CD4-positive, alpha-beta T cell treated with Interleukin-2 at 100 ng/mL for 4 hours (primary cell): ENCODE measurements at regions not wholly inside any gene's neighbourhood (a gene's known extent, or its start where the extent isn't known, plus 50 kb on each side); places are given as distances from the start of the nearest gene placed in this dataset.

Experiments
- DNase-seq: peaks from one replicate; pipeline ENCODE4 v3.0.0-alpha.2; 2020; ENCODE audit warnings: low spot score

GRCh38 chr13:90405301-90405700 lies 942.2 kb upstream of the MIR17HG start:
- no peak for DNase-seq

- DNase-seq = no peak
These were observed 934.5 kb upstream of the MIR17HG start for GRCh38 chr13:90412980-90413379.

- DNase-seq = no peak
These were observed 933.9 kb upstream of the MIR17HG start for GRCh38 chr13:90413548-90413947.

DNA sequence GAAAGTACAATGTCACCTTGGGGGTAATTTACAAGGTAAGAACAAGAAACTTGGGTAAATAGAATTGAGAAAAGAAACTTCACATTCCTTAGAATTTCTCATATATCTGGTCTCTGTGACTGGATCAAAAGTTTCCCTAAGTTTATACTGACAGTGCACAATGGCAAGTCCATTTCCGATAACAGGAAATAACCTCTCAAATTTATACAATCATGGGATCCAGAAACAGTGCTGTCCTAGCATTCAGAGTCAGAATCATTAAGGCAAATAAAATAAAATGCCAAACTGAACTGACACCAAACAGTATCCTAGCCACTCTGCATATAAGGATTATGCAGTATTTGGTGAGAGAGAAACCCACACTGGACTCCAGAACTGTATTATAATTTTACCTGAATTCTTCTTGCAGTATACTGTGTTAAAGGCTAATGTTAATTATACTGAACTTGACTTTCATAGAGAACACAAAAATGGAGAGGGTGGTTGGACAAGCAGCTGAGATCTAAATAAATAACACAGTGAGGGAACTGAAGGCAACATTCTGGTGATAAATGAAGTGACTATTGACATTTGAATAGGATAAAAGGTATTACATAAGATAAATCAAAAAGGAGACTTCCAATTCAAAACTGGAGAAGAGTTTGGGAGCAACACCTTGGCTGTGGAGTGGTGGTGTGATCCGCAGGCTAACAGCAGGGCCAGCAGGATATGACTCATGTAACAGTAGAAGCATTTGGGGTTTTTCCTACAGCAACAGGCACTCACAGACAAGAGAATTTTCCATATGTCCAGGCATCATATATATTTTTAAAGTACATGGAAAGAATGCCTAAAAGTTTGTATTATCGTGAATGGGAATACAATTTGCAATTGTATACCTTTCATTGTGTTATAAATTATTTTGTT lies 932.5 kb upstream of the MIR17HG start:
- DNase-seq = no peak

DNA sequence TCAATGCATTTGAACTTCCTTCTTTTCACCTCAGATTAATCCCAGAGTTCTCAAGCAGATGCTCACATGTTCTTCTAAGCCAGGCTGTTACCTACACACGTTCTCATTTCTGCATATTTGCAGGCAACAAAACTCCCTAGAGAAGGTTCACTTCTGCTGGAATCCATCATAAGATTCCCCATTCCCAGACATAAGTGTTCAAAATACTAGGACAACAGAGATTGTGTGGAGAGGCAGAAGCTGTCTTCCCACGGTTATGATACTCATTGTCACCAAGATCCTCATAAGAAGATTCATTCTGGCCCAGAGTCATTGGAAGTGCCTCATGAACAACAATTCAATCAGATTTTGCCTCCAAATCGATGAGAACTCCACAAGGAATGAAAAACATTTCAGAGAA lies 931.6 kb upstream of the MIR17HG start:
- DNase-seq = no peak

DNA sequence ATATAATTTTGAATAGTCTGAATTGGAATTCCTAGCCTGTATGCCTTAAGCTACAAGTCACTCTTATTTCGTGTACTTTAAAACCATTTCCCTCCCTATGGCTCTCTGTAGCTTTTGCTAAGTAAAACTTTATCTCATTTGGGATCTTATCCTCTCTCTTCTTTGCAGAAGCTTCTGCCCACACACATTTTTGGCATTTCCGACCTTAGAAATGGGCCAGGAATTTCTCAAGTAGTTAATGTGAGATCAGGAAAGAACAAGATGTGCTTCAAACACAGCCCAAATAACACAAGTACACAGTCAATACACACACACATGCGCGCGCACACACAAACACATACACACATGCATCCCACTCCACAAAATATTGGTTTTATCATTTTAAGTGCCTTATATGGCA lies 931.0 kb upstream of the MIR17HG start:
- DNase-seq = no peak

DNA sequence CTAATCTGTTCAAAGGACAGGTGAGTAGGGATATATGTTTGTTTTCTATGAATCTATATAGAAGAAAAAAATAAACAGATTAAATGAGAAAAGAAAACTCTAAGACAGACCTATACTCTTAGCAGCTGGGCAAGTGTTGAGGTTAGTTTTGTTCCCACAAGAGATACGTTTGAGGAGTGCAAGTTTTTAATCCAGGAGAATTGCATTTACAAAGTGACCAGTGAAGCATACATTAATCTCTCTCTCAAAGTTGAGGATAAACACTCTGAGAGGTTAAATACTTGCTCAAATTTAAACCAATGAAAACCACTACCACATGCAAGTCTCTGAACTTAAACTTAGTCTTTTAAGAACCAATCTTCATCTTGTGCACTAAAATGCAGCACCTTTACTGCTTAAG lies 930.5 kb upstream of the MIR17HG start:
- no peak for DNase-seq

DNA sequence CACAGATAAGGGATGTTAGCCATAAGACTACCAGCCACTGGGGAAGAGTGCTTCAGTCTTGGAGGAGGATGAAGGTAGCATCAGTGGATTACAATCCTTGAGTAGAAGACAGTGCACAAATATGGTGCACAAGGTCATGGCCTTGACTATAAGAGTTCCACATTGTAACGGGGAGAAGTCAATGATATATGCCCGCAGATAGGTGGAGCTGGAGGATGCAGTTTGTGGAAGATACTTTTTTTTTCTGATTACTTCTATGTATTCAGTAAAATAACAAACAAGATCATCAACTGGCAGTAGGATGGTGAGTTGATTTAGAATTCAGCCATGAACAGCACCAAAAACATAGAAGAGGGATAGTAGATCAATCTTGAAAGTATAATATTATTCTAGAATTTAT lies 926.8 kb upstream of the MIR17HG start:
- DNase-seq = no peak

DNA sequence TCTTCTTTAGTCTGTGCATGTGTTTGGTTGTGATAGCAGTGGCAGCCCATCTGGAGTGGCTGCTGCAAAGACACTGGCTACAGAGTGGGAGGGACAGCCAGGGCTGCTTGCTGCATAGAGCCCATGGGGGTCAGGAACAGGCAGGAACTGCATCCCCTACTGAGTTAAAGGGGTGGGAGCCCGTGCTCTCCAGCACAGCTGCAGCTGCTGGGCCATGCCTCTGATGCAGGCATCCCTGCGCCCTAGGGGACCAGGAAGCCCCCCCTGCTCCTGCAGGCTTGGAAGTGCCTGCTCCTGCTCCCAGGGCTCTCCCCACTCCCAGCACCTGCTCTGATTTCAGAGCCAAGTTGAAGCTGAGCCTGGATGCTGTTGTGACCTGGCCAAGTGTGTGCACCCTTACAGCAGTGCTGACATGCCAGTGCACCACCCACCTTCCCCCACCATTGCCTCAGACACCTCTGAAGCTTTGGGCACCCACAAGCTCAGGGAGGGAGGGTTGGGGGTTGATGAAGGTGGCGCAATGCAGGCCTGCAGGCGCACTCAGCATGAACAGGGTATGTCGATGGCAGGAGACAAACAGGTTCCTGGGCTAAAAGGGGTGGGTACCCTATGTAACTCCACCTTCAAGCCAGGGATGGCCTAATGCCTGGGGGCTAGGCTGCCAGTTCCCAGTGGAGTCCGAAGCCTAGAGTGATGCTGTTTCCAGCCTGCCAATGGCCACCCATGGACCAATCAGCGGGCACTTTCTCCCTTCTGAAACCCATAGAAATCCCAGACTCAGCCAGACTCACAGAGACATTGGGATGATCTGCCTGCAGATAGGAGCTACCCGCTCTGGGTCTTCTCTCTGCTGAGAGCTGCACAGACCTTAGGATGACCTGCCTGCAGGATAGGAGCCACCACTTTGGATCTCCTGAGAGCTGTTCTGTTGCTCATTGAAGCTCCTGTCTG lies 919.9 kb upstream of the MIR17HG start:
- DNase-seq = no peak

DNA sequence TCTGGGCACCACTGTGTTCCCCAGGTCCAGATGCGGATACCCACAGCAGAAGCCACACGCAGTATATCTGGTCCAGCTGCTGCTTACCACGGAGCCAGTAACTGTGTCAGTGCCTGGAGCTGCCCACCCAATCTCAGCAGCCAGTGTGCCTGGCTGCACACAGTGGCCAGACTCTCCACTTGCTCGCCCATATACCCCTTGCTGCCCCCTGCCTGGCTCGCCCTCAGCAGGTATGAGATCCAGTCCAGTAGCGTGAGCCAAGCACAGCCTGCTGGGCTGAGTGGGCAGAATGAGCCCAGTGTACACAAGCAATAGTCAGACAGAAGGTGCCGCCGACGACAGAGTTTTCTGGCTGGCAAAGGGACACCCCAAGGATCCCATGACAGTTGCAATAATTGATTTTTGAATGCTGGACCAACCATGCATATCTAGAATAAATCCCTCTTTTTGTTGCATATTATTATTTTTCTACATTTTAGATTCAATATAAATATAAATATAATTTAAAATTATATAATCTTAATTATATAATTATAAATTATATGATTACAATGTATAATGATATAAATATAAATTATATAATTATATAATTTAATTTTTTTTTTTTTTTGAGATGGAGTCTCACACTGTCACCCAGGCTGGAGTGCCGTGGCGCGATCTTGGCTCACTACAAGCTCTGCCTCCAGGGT lies 918.8 kb upstream of the MIR17HG start:
- no peak for DNase-seq

DNA sequence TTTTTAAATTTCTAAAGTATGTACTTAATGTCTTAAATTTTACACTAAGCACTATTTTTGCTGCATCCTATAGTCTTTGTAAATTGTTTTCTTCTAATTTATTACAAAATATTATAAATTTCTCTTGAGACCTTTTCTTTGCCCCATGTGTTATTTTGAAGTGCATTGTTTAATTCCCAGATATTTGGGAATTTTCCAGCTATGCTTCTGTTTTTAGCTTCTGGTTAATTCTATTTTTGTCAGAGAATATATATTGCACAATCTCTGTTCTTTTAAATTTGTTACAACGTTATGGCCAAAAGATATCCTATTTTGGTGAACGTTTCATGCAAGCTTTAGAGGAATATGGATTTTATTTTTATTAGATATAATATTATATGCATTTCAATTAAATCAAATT lies 917.4 kb upstream of the MIR17HG start:
- no peak for DNase-seq

DNA sequence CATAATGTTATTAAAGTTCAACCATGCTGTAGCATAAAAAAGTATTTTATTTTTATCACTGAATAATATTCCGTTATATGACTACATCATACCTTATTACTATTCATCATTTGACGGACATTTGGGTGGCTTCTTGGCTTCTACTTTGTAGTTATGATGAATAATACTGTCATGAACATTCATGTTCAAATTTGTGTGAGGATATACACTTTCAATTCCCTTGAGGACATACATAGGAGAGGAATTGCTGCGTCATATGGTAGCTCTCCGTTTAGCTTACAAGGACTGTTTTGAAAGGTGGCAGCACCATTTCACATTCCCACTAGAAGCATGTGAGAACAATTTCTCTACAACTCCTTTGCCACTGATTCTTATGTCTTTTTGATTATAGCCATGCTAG lies 910.8 kb upstream of the MIR17HG start:
- DNase-seq = no peak

- no peak for DNase-seq
These were observed 908.9 kb upstream of the MIR17HG start for GRCh38 chr13:90438576-90438975.

- DNase-seq = no peak
These were observed 904.2 kb upstream of the MIR17HG start for GRCh38 chr13:90443268-90443667.

DNA sequence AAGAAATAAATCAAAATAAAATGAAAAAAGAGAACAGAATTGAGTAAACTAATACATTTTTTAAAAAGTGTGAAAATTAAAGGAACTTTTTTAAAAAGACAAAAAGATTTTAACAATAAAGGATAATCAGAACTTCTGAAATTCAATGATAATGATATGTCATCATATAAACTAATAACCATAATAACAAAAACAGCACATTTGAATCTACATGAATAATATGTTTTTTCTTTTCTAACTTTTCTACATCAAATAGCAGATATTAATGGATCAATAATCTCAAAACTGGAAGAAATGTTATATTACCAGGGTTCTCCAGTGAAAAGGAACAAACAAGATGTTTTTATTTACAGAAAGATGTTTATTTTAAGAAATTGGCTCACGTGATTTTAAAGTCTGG lies 903.3 kb upstream of the MIR17HG start:
- DNase-seq = no peak

DNA sequence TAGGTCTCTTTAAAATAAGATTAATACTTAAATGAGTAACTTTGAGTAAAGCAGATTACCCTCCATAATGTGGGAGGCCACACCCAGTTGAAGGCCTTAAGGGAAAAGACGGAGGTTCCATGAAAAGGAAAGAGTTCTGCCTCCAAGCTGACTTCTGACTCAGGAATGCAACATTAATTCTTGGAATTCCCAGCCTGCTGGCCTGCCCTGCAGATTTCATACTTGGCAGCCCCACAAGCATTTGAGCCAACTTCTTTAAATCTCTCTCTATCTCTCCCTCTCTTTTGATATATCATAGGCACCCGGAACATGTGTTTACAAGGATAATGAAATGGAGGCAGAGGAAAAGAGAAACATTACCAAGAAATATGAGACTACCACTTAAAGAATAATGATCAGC lies 902.3 kb upstream of the MIR17HG start:
- no peak for DNase-seq

GRCh38 chr13:90447034-90447733 lies 900.3 kb upstream of the MIR17HG start:
- no peak for DNase-seq

GRCh38 chr13:90447734-90448101 lies 899.8 kb upstream of the MIR17HG start:
- DNase-seq = no peak

- DNase-seq = no peak
These were observed 898.9 kb upstream of the MIR17HG start for GRCh38 chr13:90448466-90449037.

- DNase-seq = no peak
These were observed 894.1 kb upstream of the MIR17HG start for GRCh38 chr13:90453342-90453741.

- DNase-seq = no peak
These were observed 893.4 kb upstream of the MIR17HG start for GRCh38 chr13:90454002-90454636.
